Upper lobe of left lung (tissue), 6 donors: ENCODE measurements at regions not wholly inside any gene's neighbourhood (a gene's known extent, or its start where the extent isn't known, plus 50 kb on each side); places are given as distances from the start of the nearest gene placed in this dataset.
"Not testable (repeated sequence)": the region's sequence is repeated elsewhere in the genome, so short reads cannot be mapped to it uniquely, and the experiment has no call there.

Experiments
- ATAC-seq, 2 donors: fragments of 200-7000 bp; cut with Tn5 transposase; one replicate each; pipeline ENCODE4 v1.9.1; 2022; ENCODE audit warnings: mild to moderate bottlenecking in 2 of 2, moderate library complexity in 2 of 2; ENCODE audit not compliant: low FRiP score in 2 of 2
- DNase-seq, 2 donors: peaks; one replicate each; pipeline ENCODE4 v3.0.0-alpha.2; 2019 to 2020
- H3K27ac ChIP-seq, 4 donors: fragments of 200-600 bp; sonication (generic); one replicate each; pipeline ENCODE4 v1.5.1; 2016 to 2019
- H3K27me3 ChIP-seq, 4 donors: fragments of 200-600 bp; sonication (generic); one replicate each; pipeline ENCODE4 v1.5.1; 2017 to 2019
- H3K36me3 ChIP-seq, 4 donors: fragments of 200-600 bp; sonication (generic); one replicate each; pipeline ENCODE4 v1.5.1; 2016 to 2019
- H3K4me1 ChIP-seq, 4 donors: fragments of 200-600 bp; sonication (generic); one replicate each; pipeline ENCODE4 v1.5.1; 2018 to 2019
- H3K4me3 ChIP-seq, 4 donors: fragments of 200-600 bp; sonication (generic); one replicate each; pipeline ENCODE4 v1.5.1; 2017 to 2019; ENCODE audit warnings: mild to moderate bottlenecking in 2 of 4, moderate library complexity in 1 of 4
- H3K9me3 ChIP-seq, 4 donors: fragments of 200-600 bp; sonication (generic); one replicate each; pipeline ENCODE4 v1.5.1; 2018 to 2019
- CTCF ChIP-seq, 6 experiments: fragments of 450-650 bp in 4 of 6; fragments of 200-600 bp in 2 of 6; sonication (generic) in 2 of 6; IDR thresholded peaks; one replicate each; pipeline ENCODE4 v1.5.1; 2016 to 2019; ENCODE audit warnings: antibody characterized with exemption in 6 of 6
- EP300 ChIP-seq, 4 donors: sonication (generic); formaldehyde crosslinking; IDR thresholded peaks; one replicate each; pipeline ENCODE4 v1.5.1; 2017; ENCODE audit warnings: antibody characterized with exemption in 4 of 4, control low read depth in 2 of 4
- POLR2A ChIP-seq, 4 donors: fragments of 450-650 bp; IDR thresholded peaks; one replicate each; pipeline ENCODE4 v1.5.1; 2016 to 2017; ENCODE audit warnings: antibody characterized with exemption in 4 of 4, mild to moderate bottlenecking in 2 of 4
- POLR2AphosphoS5 ChIP-seq, 2 donors: sonication (generic); formaldehyde crosslinking; IDR thresholded peaks; one replicate each; pipeline ENCODE4 v1.5.1; 2017; ENCODE audit warnings: antibody characterized with exemption in 2 of 2
- WGBS, 2 donors: methylation state at CpG; one replicate each; pipeline ENCODE4 v1.1.5; 2017 to 2018; 5-methylcytosine and 5-hydroxymethylcytosine counted together
- donor health status: DM: no; HTN: no; CAD: no; lungs with moderate emphysema.
- donor health status: DM: no; HTN: yes; CAD: no; lungs with severe emphysema.

- Histone ChIP-seq H3K36me3 (no peaks in the 10 kb centered on the region), H3K27ac (no peak overlapping the region), H3K27me3 (no peaks in the 10 kb centered on the region), H3K4me1 (no peaks in the 10 kb centered on the region), H3K4me3 (no peak overlapping the region), H3K9me3 (no peaks in the 10 kb centered on the region)
- WGBS, 2 donors = 83 to 95% methylated on average over 1 of the region's 1 CpG
- TF ChIP-seq EP300 (IDR thresholded peaks at IDR 0.05) (no peak), POLR2A (IDR thresholded peaks at IDR 0.05) (no peak), CTCF (IDR thresholded peaks at IDR 0.05) (no peak), POLR2AphosphoS5 (IDR thresholded peaks at IDR 0.05) (no peak)
- DNase-seq (no peak), ATAC-seq (peak; percentile 5 to 8)
Observed at GRCh38 chr2:89851583-89851905, 1160.1 kb downstream of the RPIA start.

GRCh38 chr2:89853427-89853826, 1162.0 kb downstream of the RPIA start:
- ATAC-seq, H3K4me1 ChIP-seq, H3K9me3 ChIP-seq, H3K27ac ChIP-seq, H3K36me3 ChIP-seq, H3K27me3 ChIP-seq, H3K4me3 ChIP-seq, DNase-seq: not testable (repeated sequence)
- no CpG with 5 or more reads among the region's 1 CpG for WGBS, 2 donors

- not testable (repeated sequence) for ATAC-seq, DNase-seq, H3K9me3 ChIP-seq, H3K27me3 ChIP-seq, H3K27ac ChIP-seq, H3K4me1 ChIP-seq, H3K36me3 ChIP-seq, H3K4me3 ChIP-seq
- 57% methylated on average over 1 of the region's 2 CpGs; no CpG with 5 or more reads in 1 of the 2 donors for WGBS, 2 donors
Observed at GRCh38 chr2:89855752-89856151, 1164.3 kb downstream of the RPIA start.

GRCh38 chr2:89856305-89856704, 1164.8 kb downstream of the RPIA start:
- H3K27me3 ChIP-seq, ATAC-seq, H3K4me3 ChIP-seq, H3K4me1 ChIP-seq, DNase-seq, H3K9me3 ChIP-seq, H3K27ac ChIP-seq, H3K36me3 ChIP-seq: not testable (repeated sequence)
- WGBS, 2 donors = no CpG with 5 or more reads among the region's 7 CpGs

GRCh38 chr2:89862164-89862563, 1170.7 kb downstream of the RPIA start:
- not testable (repeated sequence) for ATAC-seq, H3K9me3 ChIP-seq, H3K27me3 ChIP-seq, H3K36me3 ChIP-seq, H3K4me3 ChIP-seq, DNase-seq, H3K4me1 ChIP-seq, H3K27ac ChIP-seq
- no CpG with 5 or more reads among the region's 5 CpGs for WGBS, 2 donors

GRCh38 chr2:89863209-89863608, 1171.7 kb downstream of the RPIA start:
- H3K4me1 ChIP-seq, ATAC-seq, H3K36me3 ChIP-seq, H3K27ac ChIP-seq, DNase-seq, H3K27me3 ChIP-seq, H3K4me3 ChIP-seq, H3K9me3 ChIP-seq: not testable (repeated sequence)
- WGBS, 2 donors = no CpG with 5 or more reads among the region's 6 CpGs

- not testable (repeated sequence) for H3K36me3 ChIP-seq, DNase-seq, H3K27ac ChIP-seq, H3K4me1 ChIP-seq, H3K9me3 ChIP-seq, H3K27me3 ChIP-seq, ATAC-seq, H3K4me3 ChIP-seq
- 20 to 50% methylated on average over 1 to 2 of the region's 9 CpGs for WGBS, 2 donors
Observed at GRCh38 chr2:89874810-89875595, 1183.5 kb downstream of the RPIA start.

GRCh38 chr2:89876445-89876844, 1185.0 kb downstream of the RPIA start:
- H3K4me3 ChIP-seq, H3K36me3 ChIP-seq, H3K9me3 ChIP-seq, H3K4me1 ChIP-seq, ATAC-seq, H3K27ac ChIP-seq, H3K27me3 ChIP-seq, DNase-seq: not testable (repeated sequence)
- WGBS, 2 donors = no CpG with 5 or more reads among the region's 1 CpG

GRCh38 chr2:89876878-89877277, 1185.4 kb downstream of the RPIA start:
- 59 to 79% methylated on average over 2 to 6 of the region's 6 CpGs for WGBS, 2 donors
- not testable (repeated sequence) for H3K4me1 ChIP-seq, H3K9me3 ChIP-seq, H3K27ac ChIP-seq, H3K36me3 ChIP-seq, H3K27me3 ChIP-seq, ATAC-seq, H3K4me3 ChIP-seq, DNase-seq

GRCh38 chr2:89882880-89883279, 1191.4 kb downstream of the RPIA start:
- 14 to 17% methylated on average over 1 of the region's 1 CpG for WGBS, 2 donors
- H3K4me3 ChIP-seq, H3K27me3 ChIP-seq, H3K4me1 ChIP-seq, H3K36me3 ChIP-seq, H3K27ac ChIP-seq, H3K9me3 ChIP-seq, DNase-seq: not testable (repeated sequence)
- ATAC-seq = peak in 1 of 2 donors; percentile 79

- H3K4me3 ChIP-seq, ATAC-seq, H3K27me3 ChIP-seq, H3K36me3 ChIP-seq, H3K27ac ChIP-seq, DNase-seq, H3K4me1 ChIP-seq, H3K9me3 ChIP-seq: not testable (repeated sequence)
- 35 to 52% methylated on average over 2 of the region's 2 CpGs for WGBS, 2 donors
Observed at GRCh38 chr2:89883624-89884023, 1192.2 kb downstream of the RPIA start.

- not testable (repeated sequence) for H3K4me1 ChIP-seq, H3K36me3 ChIP-seq, H3K27me3 ChIP-seq, ATAC-seq, H3K9me3 ChIP-seq, H3K4me3 ChIP-seq, DNase-seq, H3K27ac ChIP-seq
- 20 to 38% methylated on average over 1 to 2 of the region's 5 CpGs for WGBS, 2 donors
Observed at GRCh38 chr2:89885071-89885470, 1193.6 kb downstream of the RPIA start.
